Progenitor cell of endocrine pancreas (in vitro differentiated cells): ENCODE measurements at regions not wholly inside any gene's neighbourhood (a gene's known extent, or its start where the extent isn't known, plus 50 kb on each side); places are given as distances from the start of the nearest gene placed in this dataset.

ENCODE experiments used
- DNase-seq: peaks from one replicate; pipeline ENCODE4 v3.0.0; 2021; ENCODE audit warnings: low spot score; ENCODE audit not compliant: unreplicated experiment
- H3K27ac Mint-ChIP-seq: 2 replicates; pipeline ENCODE4 v1.8.0; 2021; ENCODE audit warnings: mild to moderate bottlenecking, moderate library complexity, mixed read lengths
- H3K27me3 Mint-ChIP-seq: 2 replicates; pipeline ENCODE4 v1.8.0; 2021; ENCODE audit warnings: mixed read lengths
- H3K36me3 Mint-ChIP-seq: 2 replicates; pipeline ENCODE4 v1.8.0; 2022; ENCODE audit warnings: mixed read lengths; ENCODE audit not compliant: insufficient read depth
- H3K4me1 Mint-ChIP-seq: 2 replicates; pipeline ENCODE4 v1.8.0; 2021; ENCODE audit warnings: low read depth, mixed read lengths
- H3K4me3 Mint-ChIP-seq: 2 replicates; pipeline ENCODE4 v1.8.0; 2021; ENCODE audit warnings: low read depth, mild to moderate bottlenecking, moderate library complexity, mixed read lengths
- H3K9me3 Mint-ChIP-seq: 2 replicates; pipeline ENCODE4 v1.8.0; 2021; ENCODE audit warnings: low read depth, mixed read lengths
- CTCF ChIP-seq: fragments of 200-600 bp; sonication (generic); IDR thresholded peaks from one replicate; pipeline ENCODE4 v1.5.0; 2021; ENCODE audit warnings: antibody characterized with exemption, mild to moderate bottlenecking; ENCODE audit not compliant: unreplicated experiment

DNA sequence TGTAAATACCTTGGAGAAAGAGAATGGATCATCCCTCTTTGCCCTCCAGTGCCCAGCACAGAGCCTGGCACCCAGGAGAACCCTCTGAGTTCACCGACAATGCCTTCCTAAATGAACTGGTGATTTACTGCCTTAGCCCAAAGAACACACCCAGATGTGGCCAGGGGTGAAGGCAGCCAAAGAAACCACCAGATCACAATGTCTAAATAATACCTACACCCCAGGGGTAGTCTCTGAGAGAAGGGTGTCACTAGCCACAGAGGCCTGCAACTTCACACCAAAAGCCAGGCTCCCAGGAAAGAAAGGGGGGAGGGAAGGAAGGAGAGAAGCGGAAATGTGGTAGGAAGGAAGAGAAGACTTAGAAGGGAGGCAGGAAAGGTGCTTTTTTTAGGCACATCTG lies 65.7 kb downstream of the RPL27A start:
- no peak for DNase-seq
- peaks cover 14% of the 10 kb centered on the region for H3K36me3 Mint-ChIP-seq
- peaks cover 8% of the 10 kb centered on the region for H3K9me3 Mint-ChIP-seq
- no peaks in the 10 kb centered on the region for H3K27me3 Mint-ChIP-seq
- TF ChIP-seq CTCF, result no peak
- H3K4me1 Mint-ChIP-seq, result peaks cover 18% of the 10 kb centered on the region
- H3K4me3 Mint-ChIP-seq, result no peak overlapping the region
- H3K27ac Mint-ChIP-seq, result peak overlapping the region; percentile 73

- no peak for DNase-seq
- TF ChIP-seq CTCF, result no peak
- H3K4me1 Mint-ChIP-seq, result peaks cover 18% of the 10 kb centered on the region
- H3K27ac Mint-ChIP-seq, result no peak overlapping the region
- H3K9me3 Mint-ChIP-seq, result peaks cover 8% of the 10 kb centered on the region
- no peak overlapping the region for H3K4me3 Mint-ChIP-seq
- peaks cover 16% of the 10 kb centered on the region for H3K36me3 Mint-ChIP-seq
- H3K27me3 Mint-ChIP-seq, result no peaks in the 10 kb centered on the region
Observed at GRCh38 chr11:8749202-8749601, 66.6 kb downstream of the RPL27A start.

DNA sequence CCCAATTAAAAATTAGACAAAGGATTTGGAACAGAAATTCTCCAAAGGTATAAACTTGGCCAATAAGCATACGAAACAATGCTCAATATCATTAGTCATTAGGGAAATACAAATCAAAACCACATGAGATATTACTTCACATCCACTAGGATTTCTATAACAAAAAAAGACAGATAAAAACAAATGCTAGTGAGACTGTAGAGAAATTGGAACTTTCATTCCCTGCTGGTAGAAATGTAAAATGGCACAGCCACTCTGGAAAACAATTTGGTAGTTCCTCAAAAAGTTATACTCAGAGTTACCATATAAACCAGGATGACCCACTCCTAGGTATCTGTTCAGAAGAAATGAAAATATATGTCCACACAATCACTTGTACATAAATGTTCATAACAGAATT lies 71.6 kb downstream of the RPL27A start:
- Mint-ChIP-seq H3K36me3 (peaks cover 19% of the 10 kb centered on the region), H3K9me3 (peaks cover 10% of the 10 kb centered on the region), H3K4me3 (no peak overlapping the region), H3K27ac (no peak overlapping the region), H3K27me3 (no peaks in the 10 kb centered on the region), H3K4me1 (peaks cover 15% of the 10 kb centered on the region)
- no peak for DNase-seq
- TF ChIP-seq CTCF, result no peak

DNA sequence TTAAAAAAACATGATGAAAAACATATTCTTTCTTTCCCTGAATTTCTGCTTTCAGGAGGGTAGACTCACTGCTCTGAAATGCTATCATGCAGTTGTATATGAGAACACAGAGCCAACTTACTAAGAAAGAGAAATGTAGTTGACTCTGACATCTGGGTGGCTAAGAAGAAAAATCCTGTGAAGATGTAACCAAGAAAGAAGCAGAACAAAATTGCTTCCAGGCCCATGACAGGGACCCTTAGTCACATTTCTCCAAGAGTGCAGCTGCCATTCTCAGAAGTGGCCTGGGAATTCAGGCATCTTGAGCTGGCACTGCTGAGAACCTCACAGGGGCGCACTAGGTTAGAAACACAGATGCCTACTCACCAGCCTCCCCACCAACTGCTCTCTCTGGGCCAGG lies 73.6 kb downstream of the RPL27A start:
- Mint-ChIP-seq H3K9me3 (peaks cover 10% of the 10 kb centered on the region), H3K4me3 (no peak overlapping the region), H3K27ac (peak overlapping the region; percentile 90), H3K36me3 (peaks cover 16% of the 10 kb centered on the region), H3K4me1 (peaks cover 15% of the 10 kb centered on the region), H3K27me3 (no peaks in the 10 kb centered on the region)
- no peak for DNase-seq
- TF ChIP-seq CTCF, result no peak

DNA sequence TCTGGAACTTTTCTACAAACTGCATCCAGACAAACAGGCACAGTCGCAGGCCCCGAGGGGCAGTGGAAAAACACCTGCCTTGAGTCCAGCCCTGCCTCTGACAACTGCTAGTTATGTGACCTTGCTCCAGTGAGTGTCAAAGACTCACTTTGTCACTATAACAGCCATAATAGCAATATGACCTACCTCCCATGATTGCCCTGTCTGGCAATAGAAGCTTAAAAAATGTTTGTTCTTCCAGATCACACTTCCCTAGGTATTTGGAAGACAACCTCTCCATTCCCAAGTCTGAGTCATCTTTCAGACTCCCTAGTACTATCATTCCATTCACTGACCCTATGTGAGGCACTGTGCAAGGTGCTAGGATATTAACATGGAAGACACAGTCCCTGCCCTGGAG lies 74.5 kb downstream of the RPL27A start:
- H3K36me3 Mint-ChIP-seq, result peaks cover 8% of the 10 kb centered on the region
- H3K4me3 Mint-ChIP-seq, result peak overlapping the region; percentile 22
- H3K27ac Mint-ChIP-seq, result peak overlapping the region; percentile 90
- no peaks in the 10 kb centered on the region for H3K27me3 Mint-ChIP-seq
- peaks cover 15% of the 10 kb centered on the region for H3K4me1 Mint-ChIP-seq
- TF ChIP-seq CTCF, result no peak
- peaks cover 2% of the 10 kb centered on the region for H3K9me3 Mint-ChIP-seq
- no peak for DNase-seq
